Gastrocnemius medialis (tissue), 4 donors: ENCODE measurements at regions not wholly inside any gene's neighbourhood (a gene's known extent, or its start where the extent isn't known, plus 50 kb on each side); places are given as distances from the start of the nearest gene placed in this dataset.

ENCODE experiments used
- CTCF ChIP-seq, 5 experiments: fragments of 450-650 bp in 3 of 5; fragments of 200-600 bp in 2 of 5; sonication (generic) in 2 of 5; IDR thresholded peaks in 4 of 5; conservative IDR thresholded peaks in 1 of 5; 1 replicate in 4 of 5; 2 replicates in 1 of 5; pipeline ENCODE4 v1.5.1; 2016 to 2019; ENCODE audit warnings: antibody characterized with exemption in 5 of 5, mild to moderate bottlenecking in 3 of 5, moderate library complexity in 3 of 5
- POLR2A ChIP-seq, 2 donors: fragments of 450-650 bp; IDR thresholded peaks; one replicate each; pipeline ENCODE4 v1.6.1; 2017; ENCODE audit warnings: antibody characterized with exemption in 2 of 2, mild to moderate bottlenecking in 2 of 2, moderate library complexity in 2 of 2

GRCh38 chr9:100731557-100731956 is 153.7 kb downstream of the CAVIN4 start:
- TF ChIP-seq CTCF (IDR thresholded peaks at IDR 0.05 in 4 of 5, conservative IDR thresholded peaks at IDR 0.05 in 1 of 5), result no peak
- TF ChIP-seq POLR2A (IDR thresholded peaks at IDR 0.05), result no peak
